Left lobe of liver (tissue), 2 donors: ENCODE measurements at regions not wholly inside any gene's neighbourhood (a gene's known extent, or its start where the extent isn't known, plus 50 kb on each side); places are given as distances from the start of the nearest gene placed in this dataset.
A peak's percentile ranks its signal among the peaks of the same experiment; 100 is the strongest.
"Not testable (repeated sequence)": the region's sequence is repeated elsewhere in the genome, so short reads cannot be mapped to it uniquely, and the experiment has no call there.

Experiments used
- ATAC-seq: fragments of 200-7000 bp; cut with Tn5 transposase; one replicate; pipeline ENCODE4 v1.9.1; 2020; ENCODE audit warnings: mild to moderate bottlenecking, moderate library complexity
- DNase-seq: peaks from one replicate; pipeline ENCODE4 v3.0.0-alpha.2; 2020; ENCODE audit warnings: low spot score
- donor health status: DM: no; HTN: no; CAD: no; lungs with moderate emphysema.
- donor health status: DM: no; HTN: yes; CAD: no.

DNA sequence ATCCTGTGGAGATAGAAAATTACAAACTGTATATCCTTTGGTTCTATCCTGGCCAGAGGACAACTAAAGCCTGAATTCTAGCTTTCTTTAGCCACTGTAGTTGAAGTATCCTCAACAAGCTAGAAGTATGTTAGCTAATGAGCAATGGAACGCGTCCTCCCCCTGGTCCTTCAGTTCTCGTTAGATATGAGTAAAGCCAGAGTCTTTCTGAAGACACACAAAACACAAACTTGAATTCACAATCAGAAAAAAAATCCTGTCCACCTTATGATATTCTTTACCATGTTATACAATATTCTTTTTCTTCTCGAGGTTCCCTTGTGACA is 1527.0 kb upstream of the SLC10A2 start:
- no peak for DNase-seq
- no peak for ATAC-seq

- DNase-seq (no peak), ATAC-seq (no peak)
Measured at GRCh38 chr13:104592545-104593250, 1526.5 kb upstream of the SLC10A2 start.

DNA sequence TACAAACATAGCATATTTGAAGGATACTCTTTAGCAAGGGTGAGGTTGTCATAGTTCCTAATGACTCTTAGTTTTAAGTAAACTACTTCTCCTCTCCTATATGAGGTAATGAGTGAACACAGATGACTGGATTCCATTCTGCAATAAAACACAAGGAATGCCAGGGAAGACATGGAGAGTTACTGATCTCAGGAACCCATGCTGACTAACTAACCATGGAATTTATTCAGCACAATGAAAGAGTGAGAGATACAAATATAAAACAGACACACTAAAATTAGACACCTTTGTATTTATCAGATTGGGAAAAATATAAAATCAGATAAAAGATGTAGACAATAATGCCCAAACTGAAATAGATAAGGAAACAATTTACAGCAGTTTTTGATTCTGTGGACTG is 1525.9 kb upstream of the SLC10A2 start:
- ATAC-seq (no peak), DNase-seq (no peak)

DNA sequence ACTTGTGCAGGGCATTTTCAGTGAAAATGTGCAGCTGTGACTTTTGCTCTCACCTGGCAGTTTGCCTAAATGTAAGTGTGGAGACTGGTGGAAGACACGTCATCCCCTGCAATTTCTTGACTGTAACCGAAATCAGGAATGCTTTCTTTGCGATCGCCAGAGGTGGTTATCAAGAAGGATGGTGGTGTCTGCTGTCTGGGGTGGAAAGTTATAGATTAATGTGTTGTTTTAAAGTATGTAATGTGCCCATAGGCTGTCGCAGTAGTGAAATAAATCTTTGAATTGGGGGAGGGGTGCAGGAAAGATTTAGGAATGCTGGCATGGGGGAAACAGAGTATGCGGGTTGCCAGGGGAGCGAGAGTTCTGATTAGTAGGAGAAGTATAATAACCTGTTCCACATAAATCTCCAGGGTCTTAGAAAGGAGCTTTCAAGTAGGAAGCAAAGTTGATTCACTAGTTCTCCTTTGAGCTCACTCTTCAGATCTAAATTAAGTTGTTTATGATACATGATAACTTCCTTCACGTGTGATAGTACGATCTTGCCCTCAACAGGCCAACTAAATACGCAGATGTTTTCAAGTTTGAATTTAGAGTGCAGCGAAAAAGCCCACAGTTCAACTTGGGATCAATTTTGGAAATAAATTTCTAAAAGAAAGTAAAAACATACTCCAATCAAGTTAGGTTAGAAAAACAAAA is 1520.0 kb upstream of the SLC10A2 start:
- no peak for DNase-seq
- ATAC-seq, result no peak

GRCh38 chr13:104584481-104584880 is 1518.3 kb upstream of the SLC10A2 start:
- ATAC-seq, result no peak
- no peak for DNase-seq

DNA sequence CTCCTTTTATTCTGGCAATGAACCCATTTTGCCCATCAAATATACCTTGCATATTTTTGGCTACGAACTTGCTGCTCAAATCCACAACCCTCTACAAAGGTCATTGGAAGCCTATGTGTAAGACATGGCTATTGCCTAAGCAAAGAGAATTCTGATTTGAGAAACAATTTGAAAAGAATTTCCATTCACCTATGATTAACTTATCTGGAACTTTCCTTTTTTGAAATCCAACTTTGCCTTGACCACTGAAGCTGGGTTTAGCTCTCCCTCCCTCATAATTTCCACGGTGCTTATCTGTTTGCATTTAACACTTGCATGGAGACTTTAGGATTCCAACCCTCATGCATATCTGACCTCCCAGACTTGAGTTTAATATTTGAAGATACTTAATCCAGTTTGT is 1514.7 kb upstream of the SLC10A2 start:
- DNase-seq (no peak), ATAC-seq (no peak)

DNA sequence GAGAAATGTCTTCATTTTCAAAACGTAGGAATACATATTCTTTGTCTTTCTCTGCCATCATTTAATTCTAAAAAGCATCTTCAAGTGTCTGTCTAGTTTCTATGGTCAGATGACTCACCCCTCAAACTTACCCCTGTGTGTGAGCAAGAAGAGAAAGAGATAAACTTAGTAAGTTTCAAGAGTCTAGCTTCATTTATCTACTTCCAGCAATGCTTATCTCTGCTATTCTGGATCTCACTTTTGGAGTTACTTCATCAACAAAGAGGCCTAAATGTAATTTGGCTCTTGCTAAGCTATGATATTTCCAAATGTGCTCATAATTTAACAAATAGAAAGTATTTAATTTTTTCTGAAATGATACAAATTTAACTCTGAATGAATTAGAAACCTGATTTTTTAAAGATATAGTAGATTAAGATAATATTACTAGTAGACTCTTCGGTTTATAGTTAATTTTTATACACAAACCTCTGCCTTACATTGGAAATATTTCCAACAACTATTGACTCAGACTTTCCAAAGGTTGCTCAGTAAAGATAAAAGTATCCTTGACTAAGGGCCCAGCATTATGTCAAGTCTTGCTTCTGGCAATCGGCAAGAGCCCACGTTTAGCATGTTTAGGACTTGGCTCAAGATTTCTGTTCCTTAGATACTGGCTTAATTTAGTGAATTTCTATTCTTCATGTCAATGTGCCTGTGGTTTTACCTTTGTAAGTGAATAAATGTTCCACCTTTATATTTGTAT is 1511.0 kb upstream of the SLC10A2 start:
- no peak for DNase-seq
- ATAC-seq, result no peak

DNA sequence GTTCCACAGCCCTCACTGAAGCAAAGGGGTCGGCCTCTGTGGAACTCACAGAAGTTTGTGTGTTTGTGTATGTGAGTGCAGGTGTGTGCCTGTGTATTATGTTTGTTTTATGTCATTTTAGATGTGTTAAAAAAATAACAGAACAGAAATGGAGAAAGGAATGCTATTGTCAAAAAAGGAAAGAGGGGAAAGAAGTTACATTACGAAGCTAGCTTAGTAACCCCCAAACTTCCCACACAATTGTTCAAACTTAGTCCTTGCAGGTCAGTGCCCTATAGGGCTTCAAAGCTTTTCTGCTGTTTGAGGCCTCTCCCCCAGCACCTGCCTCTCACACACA is 1505.6 kb upstream of the SLC10A2 start:
- DNase-seq, result no peak
- no peak for ATAC-seq

GRCh38 chr13:104571161-104571892 is 1505.1 kb upstream of the SLC10A2 start:
- DNase-seq (no peak), ATAC-seq (peak; percentile 82)

- ATAC-seq, result no peak
Measured at GRCh38 chr13:104567114-104567513, 1500.9 kb upstream of the SLC10A2 start.

GRCh38 chr13:104565888-104566287 is 1499.7 kb upstream of the SLC10A2 start:
- DNase-seq (no peak), ATAC-seq (no peak)

More at GRCh38 chr13:104567114-104567513, 1500.9 kb upstream of the SLC10A2 start:
- DNase-seq, result no peak

DNA sequence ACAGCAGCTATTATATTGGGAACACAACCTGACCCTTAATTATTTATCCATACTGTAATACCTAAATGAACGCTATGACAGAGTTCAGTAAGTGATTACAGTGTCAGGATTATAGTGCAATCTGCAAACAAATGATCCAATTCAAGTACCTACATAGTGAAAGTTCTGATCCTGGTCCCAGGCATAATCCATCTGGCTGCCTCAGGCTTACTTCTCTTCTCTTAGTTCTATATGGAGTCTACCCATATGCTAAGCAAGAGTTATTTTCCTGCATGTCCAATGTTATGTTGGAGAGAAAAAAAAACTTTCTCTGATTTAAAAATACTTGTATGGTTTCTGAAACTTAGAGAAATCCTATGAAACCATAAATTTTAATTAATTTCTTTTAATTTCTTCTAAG is 1487.7 kb upstream of the SLC10A2 start:
- ATAC-seq (no peak), DNase-seq (no peak)

- ATAC-seq, result no peak
- DNase-seq, result no peak
Measured at GRCh38 chr13:104553186-104553585, 1487.0 kb upstream of the SLC10A2 start.

DNA sequence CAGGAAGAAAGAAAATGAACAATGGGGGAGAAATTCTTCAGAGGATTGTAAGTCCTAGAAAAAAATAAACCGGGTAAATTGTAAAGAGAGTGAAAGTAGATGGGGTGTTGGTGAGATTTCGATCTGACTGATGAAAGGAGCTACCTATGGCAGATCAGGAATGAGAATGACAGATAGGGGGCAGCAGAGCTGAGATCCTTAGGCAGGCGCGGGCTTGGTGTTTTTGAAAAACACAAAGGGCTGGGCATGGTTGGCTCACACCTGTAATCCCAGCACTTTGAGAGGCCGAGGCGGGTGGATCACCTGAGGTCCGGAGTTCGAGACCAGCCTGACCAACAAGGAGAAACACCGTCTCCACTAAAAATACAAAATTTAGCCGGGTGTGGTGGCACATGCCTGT is 1468.6 kb upstream of the SLC10A2 start:
- DNase-seq, result no peak
- no peak for ATAC-seq

- DNase-seq (no peak), ATAC-seq (no peak)
Measured at GRCh38 chr13:104532132-104532531, 1465.9 kb upstream of the SLC10A2 start.

- ATAC-seq (no peak), DNase-seq (no peak)
Measured at GRCh38 chr13:104530741-104531140, 1464.5 kb upstream of the SLC10A2 start.

GRCh38 chr13:104526561-104526960 is 1460.3 kb upstream of the SLC10A2 start:
- DNase-seq, result no peak
- ATAC-seq, result no peak

DNA sequence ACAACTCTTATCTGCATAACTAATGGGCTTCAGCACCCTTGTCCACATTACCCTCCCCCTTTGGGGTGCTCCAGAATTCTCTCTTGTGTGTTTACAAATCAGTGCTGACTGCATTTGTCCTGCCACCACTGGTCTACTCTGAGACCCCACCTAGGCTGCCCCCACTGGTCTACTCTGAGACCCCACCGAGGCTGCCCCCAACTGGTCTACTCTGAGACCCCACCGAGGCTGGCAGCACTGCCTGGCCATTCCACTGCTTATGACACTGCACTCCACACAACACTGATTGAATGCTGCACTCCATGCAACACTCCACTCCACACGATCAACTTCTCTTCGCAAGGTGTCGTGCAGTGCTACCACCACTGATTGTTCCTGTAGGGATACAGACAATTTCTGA is 1459.2 kb upstream of the SLC10A2 start:
- ATAC-seq, result no peak
- DNase-seq, result no peak

GRCh38 chr13:104522235-104523072 is 1456.2 kb upstream of the SLC10A2 start:
- ATAC-seq (no peak), DNase-seq (peak; percentile 37)

- ATAC-seq, result no peak
- no peak for DNase-seq
Measured at GRCh38 chr13:104510422-104510821, 1444.2 kb upstream of the SLC10A2 start.

DNA sequence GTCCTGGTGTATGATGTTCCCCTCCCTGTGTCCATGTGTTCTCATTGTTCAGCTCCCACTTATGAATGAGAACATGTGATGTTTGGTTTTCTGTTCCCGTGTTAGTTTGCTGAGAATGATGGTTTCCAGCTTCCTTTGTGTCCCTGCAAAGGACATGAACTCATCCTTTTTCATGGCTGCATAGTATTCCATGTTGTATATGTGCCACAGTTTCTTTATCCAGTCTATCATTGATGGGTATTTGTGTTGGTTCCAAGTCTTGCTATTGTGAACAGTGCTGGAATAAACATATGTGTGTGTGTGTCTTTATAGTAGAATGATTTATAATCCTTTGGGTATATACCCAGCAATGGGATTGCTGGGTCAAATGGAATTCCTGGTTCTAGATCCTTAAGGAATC is 1427.3 kb upstream of the SLC10A2 start:
- ATAC-seq, DNase-seq: not testable (repeated sequence)
